Mesenchymal stem cell (in vitro differentiated cells and primary cell): ENCODE measurements at regions not wholly inside any gene's neighbourhood (a gene's known extent, or its start where the extent isn't known, plus 50 kb on each side); places are given as distances from the start of the nearest gene placed in this dataset.
A peak's percentile ranks its signal among the peaks of the same experiment; 100 is the strongest.

Experiments
- DNase-seq: peaks from one replicate; pipeline ENCODE4 v3.0.0-alpha.2; 2013
- H2AFZ ChIP-seq: one replicate; pipeline ENCODE4 v1.6.1; 2013; ENCODE audit warnings: low read depth, mild to moderate bottlenecking, control low read depth, inconsistent platforms, low read length, moderate library complexity
- H2AK5ac ChIP-seq: 2 replicates; pipeline ENCODE4 v1.6.1; 2013; ENCODE audit warnings: low read length, moderate library complexity, mild to moderate bottlenecking, inconsistent platforms; ENCODE audit not compliant: severe bottlenecking
- H2BK120ac ChIP-seq: one replicate; pipeline ENCODE4 v1.6.1; 2013; ENCODE audit warnings: low read depth, mild to moderate bottlenecking, inconsistent platforms, low read length, moderate library complexity
- H2BK12ac ChIP-seq, 2 experiments: one replicate each; pipeline ENCODE4 v1.6.1; 2013; ENCODE audit warnings: inconsistent platforms in 2 of 2, low read length in 2 of 2, mild to moderate bottlenecking in 2 of 2, moderate library complexity in 2 of 2, control low read depth in 1 of 2
- H2BK15ac ChIP-seq: one replicate; pipeline ENCODE4 v1.6.1; 2013; ENCODE audit warnings: mild to moderate bottlenecking, low read depth, inconsistent platforms; ENCODE audit not compliant: poor library complexity, severe bottlenecking
- H2BK5ac ChIP-seq: 2 replicates; pipeline ENCODE4 v1.6.1; 2013; ENCODE audit warnings: low read depth, mild to moderate bottlenecking, low read length, control low read depth, inconsistent platforms; ENCODE audit not compliant: poor library complexity, severe bottlenecking
- H3K14ac ChIP-seq, 2 experiments: one replicate each; pipeline ENCODE4 v1.6.1; 2013; ENCODE audit warnings: inconsistent platforms in 2 of 2, low read length in 2 of 2, control low read depth in 1 of 2, mild to moderate bottlenecking in 1 of 2, moderate library complexity in 1 of 2
- H3K18ac ChIP-seq, 2 experiments: one replicate each; pipeline ENCODE4 v1.6.1; 2013; ENCODE audit warnings: inconsistent platforms in 2 of 2, low read length in 2 of 2, control low read depth in 1 of 2, low read depth in 1 of 2, mild to moderate bottlenecking in 1 of 2
- H3K23ac ChIP-seq, 2 experiments: one replicate each; pipeline ENCODE4 v1.6.1; 2013; ENCODE audit warnings: inconsistent platforms in 2 of 2, low read length in 2 of 2, mild to moderate bottlenecking in 2 of 2, moderate library complexity in 2 of 2, control low read depth in 1 of 2
- H3K27ac ChIP-seq: 2 replicates; pipeline ENCODE4 v1.5.1; 2013; ENCODE audit warnings: mild to moderate bottlenecking, moderate library complexity, low read length, control low read depth, inconsistent platforms; ENCODE audit not compliant: poor library complexity, severe bottlenecking
- H3K27me3 ChIP-seq, 2 experiments: 2 replicates each; pipeline versions ENCODE4 v1.6.1 to v1.7.0; 2013; ENCODE audit warnings: low read length in 2 of 2, mild to moderate bottlenecking in 2 of 2, moderate library complexity in 2 of 2, control low read depth in 1 of 2, inconsistent platforms in 1 of 2; ENCODE audit not compliant: control insufficient read depth in 1 of 2, insufficient read depth in 1 of 2
- H3K36me3 ChIP-seq, 2 experiments: 2 replicates each; pipeline versions ENCODE4 v1.6.1 to v1.7.0; 2013; ENCODE audit warnings: low read length in 2 of 2, control low read depth in 1 of 2, inconsistent platforms in 1 of 2, low read depth in 1 of 2, mild to moderate bottlenecking in 1 of 2; ENCODE audit not compliant: insufficient read depth in 2 of 2, control insufficient read depth in 1 of 2
- H3K4ac ChIP-seq, 2 experiments: one replicate each; pipeline ENCODE4 v1.6.1; 2013; ENCODE audit warnings: inconsistent platforms in 2 of 2, low read length in 2 of 2, mild to moderate bottlenecking in 2 of 2, moderate library complexity in 2 of 2, control low read depth in 1 of 2, low read depth in 1 of 2
- H3K4me1 ChIP-seq: 2 replicates; pipeline ENCODE4 v1.6.1; 2013; ENCODE audit warnings: low read depth, low read length, control low read depth; ENCODE audit not compliant: control insufficient read depth, insufficient read depth
- H3K4me2 ChIP-seq: 2 replicates; pipeline ENCODE4 v1.6.1; 2013; ENCODE audit warnings: low read length, mild to moderate bottlenecking, inconsistent platforms; ENCODE audit not compliant: poor library complexity, severe bottlenecking
- H3K4me3 ChIP-seq, 2 experiments: 2 replicates each; pipeline versions ENCODE4 v1.5.1 to v1.7.0; 2013; ENCODE audit warnings: low read length in 2 of 2, mild to moderate bottlenecking in 2 of 2, control low read depth in 1 of 2, low read depth in 1 of 2; ENCODE audit not compliant: insufficient read depth in 1 of 2
- H3K79me1 ChIP-seq: replicated peaks from 2 replicates; pipeline ENCODE4 v1.6.1; 2013; ENCODE audit warnings: mild to moderate bottlenecking, control low read depth, low read length, inconsistent platforms; ENCODE audit not compliant: poor library complexity, severe bottlenecking
- H3K9ac ChIP-seq: 2 replicates; pipeline ENCODE4 v1.7.0; 2013; ENCODE audit warnings: mild to moderate bottlenecking, low read length, moderate library complexity
- H3K9me3 ChIP-seq: 2 replicates; pipeline ENCODE4 v1.7.0; 2013; ENCODE audit warnings: mild to moderate bottlenecking, low read length; ENCODE audit not compliant: control insufficient read depth
- H4K8ac ChIP-seq: one replicate; pipeline ENCODE4 v1.6.1; 2013; ENCODE audit warnings: inconsistent platforms, mild to moderate bottlenecking, low read length, moderate library complexity
- H4K91ac ChIP-seq: one replicate; pipeline ENCODE4 v1.6.1; 2013; ENCODE audit warnings: mild to moderate bottlenecking, low read length, inconsistent platforms
- WGBS: methylation state at CpG from one replicate; pipeline ENCODE4 v1.1.7; 2013; ENCODE audit warnings: mixed read lengths; 5-methylcytosine and 5-hydroxymethylcytosine counted together

GRCh38 chr3:71987828-71988227 is 202.9 kb upstream of the PROK2 start:
- Histone ChIP-seq H2BK5ac (no peak overlapping the region), H2BK15ac (no peak overlapping the region), H2BK120ac (no peak overlapping the region), H3K4ac (no peak overlapping the region), H3K4me3 (no peak overlapping the region), H3K14ac (no peak overlapping the region), H3K9me3 (no peaks in the 10 kb centered on the region), H3K4me1 (peaks cover 2% of the 10 kb centered on the region), H2BK12ac (no peak overlapping the region), H2AK5ac (no peak overlapping the region), H2AFZ (no peak overlapping the region), H3K79me1 (no peaks in the 10 kb centered on the region), H3K18ac (no peak overlapping the region), H3K4me2 (no peak overlapping the region), H3K23ac (no peak overlapping the region), H4K91ac (no peak overlapping the region), H4K8ac (no peak overlapping the region), H3K27me3 (no peaks in the 10 kb centered on the region), H3K27ac (no peak overlapping the region), H3K36me3 (no peaks in the 10 kb centered on the region), H3K9ac (no peak overlapping the region)
- DNase-seq, result no peak
- 84% methylated on average over 4 of the region's 5 CpGs for WGBS

DNA sequence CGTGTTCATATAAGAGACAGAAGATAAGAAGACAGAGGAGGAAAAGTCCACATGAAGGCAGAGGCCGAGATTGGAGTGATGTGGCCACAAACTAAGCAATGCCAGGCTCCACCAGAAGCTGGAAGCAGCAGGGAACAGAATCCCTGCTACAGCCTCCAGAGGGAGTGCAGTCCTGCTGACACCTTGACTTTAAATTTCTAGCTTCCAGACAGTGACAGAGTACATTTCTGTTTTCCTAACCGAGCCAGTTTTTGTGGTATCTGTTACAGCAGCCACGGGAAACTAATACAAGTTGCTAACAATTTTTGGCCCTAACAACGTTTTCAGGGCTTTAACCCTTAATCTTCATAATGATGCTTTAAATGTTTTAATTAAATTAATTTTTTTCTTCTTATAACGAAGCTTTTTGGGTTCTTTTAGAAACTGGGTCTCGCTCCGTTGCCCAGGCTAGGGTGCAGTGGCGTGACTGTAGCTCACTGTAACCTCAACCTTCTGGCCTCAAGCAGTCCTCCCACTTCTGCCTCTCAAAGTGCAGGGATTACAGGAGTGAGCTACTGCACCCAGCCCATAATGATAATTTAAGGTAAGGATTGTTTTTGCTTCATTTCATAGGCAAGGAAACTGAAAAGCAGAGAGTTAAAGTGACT is 202.3 kb upstream of the PROK2 start:
- H4K8ac ChIP-seq, result no peak overlapping the region
- DNase-seq, result peak; percentile 40
- no peak overlapping the region for H2BK5ac ChIP-seq
- H3K4me3 ChIP-seq, result no peak overlapping the region
- H4K91ac ChIP-seq, result no peak overlapping the region
- no peak overlapping the region for H3K14ac ChIP-seq
- no peak overlapping the region for H3K4me2 ChIP-seq
- H3K23ac ChIP-seq, result no peak overlapping the region
- H2AK5ac ChIP-seq, result no peak overlapping the region
- H2AFZ ChIP-seq, result no peak overlapping the region
- WGBS, result 95% methylated on average over 8 of the region's 9 CpGs
- peaks cover 6% of the 10 kb centered on the region for H3K4me1 ChIP-seq
- H3K79me1 ChIP-seq, result no peaks in the 10 kb centered on the region
- H2BK12ac ChIP-seq, result no peak overlapping the region
- no peak overlapping the region for H2BK120ac ChIP-seq
- no peak overlapping the region for H3K9ac ChIP-seq
- no peak overlapping the region for H3K4ac ChIP-seq
- no peak overlapping the region for H3K18ac ChIP-seq
- H3K9me3 ChIP-seq, result no peaks in the 10 kb centered on the region
- no peaks in the 10 kb centered on the region for H3K27me3 ChIP-seq
- H2BK15ac ChIP-seq, result no peak overlapping the region
- H3K27ac ChIP-seq, result no peak overlapping the region
- no peaks in the 10 kb centered on the region for H3K36me3 ChIP-seq

- WGBS, result 74% methylated on average over 5 of the region's 6 CpGs
- H3K4ac ChIP-seq, result no peak overlapping the region
- no peak overlapping the region for H4K91ac ChIP-seq
- H3K9me3 ChIP-seq, result no peaks in the 10 kb centered on the region
- no peak overlapping the region for H2AK5ac ChIP-seq
- no peaks in the 10 kb centered on the region for H3K79me1 ChIP-seq
- no peak overlapping the region for H3K9ac ChIP-seq
- H3K23ac ChIP-seq, result no peak overlapping the region
- no peaks in the 10 kb centered on the region for H3K36me3 ChIP-seq
- no peak overlapping the region for H2AFZ ChIP-seq
- H3K27me3 ChIP-seq, result no peaks in the 10 kb centered on the region
- no peak overlapping the region for H4K8ac ChIP-seq
- no peak overlapping the region for H3K27ac ChIP-seq
- no peak overlapping the region for H2BK5ac ChIP-seq
- H3K4me3 ChIP-seq, result no peak overlapping the region
- no peak overlapping the region for H2BK120ac ChIP-seq
- peaks cover 6% of the 10 kb centered on the region for H3K4me1 ChIP-seq
- no peak for DNase-seq
- H3K4me2 ChIP-seq, result no peak overlapping the region
- H2BK12ac ChIP-seq, result no peak overlapping the region
- H2BK15ac ChIP-seq, result no peak overlapping the region
- no peak overlapping the region for H3K18ac ChIP-seq
- H3K14ac ChIP-seq, result no peak overlapping the region
Observed at GRCh38 chr3:71986606-71987005, 201.7 kb upstream of the PROK2 start.

DNA sequence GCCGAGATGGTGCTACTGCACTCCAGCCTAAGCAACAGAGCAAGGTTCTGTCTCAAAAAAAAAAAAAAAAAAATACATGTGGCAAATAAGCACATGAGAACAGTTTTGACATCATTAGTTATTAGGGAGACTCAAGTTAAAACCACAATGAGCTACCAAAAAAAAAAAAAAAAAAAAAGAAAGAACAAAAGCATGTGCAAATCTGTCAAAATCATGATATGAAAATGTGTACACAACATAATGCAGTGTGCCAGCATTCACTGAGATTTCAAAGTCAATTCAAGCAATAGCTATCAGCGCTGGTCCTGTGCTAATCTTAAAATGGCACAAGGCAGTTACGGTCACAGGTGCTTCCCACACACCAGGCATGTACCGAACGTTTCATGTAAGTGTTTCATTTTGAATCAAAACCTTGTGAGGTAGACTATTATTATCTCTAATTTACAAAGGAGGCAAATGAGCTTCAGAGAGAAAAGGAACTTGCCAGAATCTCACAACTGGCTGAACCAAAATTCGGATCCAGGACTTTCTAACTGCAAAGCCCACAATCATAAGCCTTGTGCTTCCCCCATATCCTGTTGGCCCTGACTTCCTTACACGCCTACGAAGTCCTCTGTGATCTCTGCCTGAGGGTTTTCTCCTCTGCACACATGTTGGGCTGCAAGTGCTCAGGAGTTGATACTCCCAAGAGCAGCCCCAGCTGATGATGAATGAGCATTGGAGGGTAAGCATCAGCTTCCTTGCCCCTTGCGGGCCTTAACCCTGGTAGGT is 200.1 kb upstream of the PROK2 start:
- H3K14ac ChIP-seq, result no peak overlapping the region
- no peaks in the 10 kb centered on the region for H3K36me3 ChIP-seq
- H3K4ac ChIP-seq, result no peak overlapping the region
- no peak overlapping the region for H2BK5ac ChIP-seq
- no peak overlapping the region for H3K27ac ChIP-seq
- H3K18ac ChIP-seq, result no peak overlapping the region
- no peak overlapping the region for H2AK5ac ChIP-seq
- no peak for DNase-seq
- no peaks in the 10 kb centered on the region for H3K79me1 ChIP-seq
- peaks cover 6% of the 10 kb centered on the region for H3K4me1 ChIP-seq
- 89% methylated on average over 7 of the region's 9 CpGs for WGBS
- no peak overlapping the region for H2AFZ ChIP-seq
- peak overlapping the region; percentile 32 for H4K91ac ChIP-seq
- H3K4me3 ChIP-seq, result no peak overlapping the region
- no peak overlapping the region for H2BK12ac ChIP-seq
- no peak overlapping the region for H3K4me2 ChIP-seq
- H2BK120ac ChIP-seq, result no peak overlapping the region
- no peak overlapping the region for H4K8ac ChIP-seq
- H3K9ac ChIP-seq, result no peak overlapping the region
- H3K9me3 ChIP-seq, result no peaks in the 10 kb centered on the region
- H2BK15ac ChIP-seq, result peak overlapping the region; percentile 21
- H3K27me3 ChIP-seq, result no peaks in the 10 kb centered on the region
- H3K23ac ChIP-seq, result no peak overlapping the region
